ENCODE measurements at regions not wholly inside any gene's neighbourhood (a gene's known extent, or its start where the extent isn't known, plus 50 kb on each side); places are given as distances from the start of the nearest gene placed in this dataset.

GRCh38 chr18:37665346-37665745 lies 99.7 kb upstream of the CELF4 start:
- Histone ChIP-seq H3K27me3 (no peaks in the 10 kb centered on the region), H3K9me3 (ENCODE audit: low read depth) (no peaks in the 10 kb centered on the region), H3K36me3 (no peaks in the 10 kb centered on the region), H3K27ac (no peak overlapping the region), H3K4me1 (ENCODE audit: low read depth) (peaks cover 6% of the 10 kb centered on the region), H3K4me3 (no peak overlapping the region)
- no peak for TF ChIP-seq CTCF (IDR thresholded peaks at IDR 0.05; ENCODE audit: low read depth, low read length)
- no peak for DNase-seq (ENCODE audit: low read depth in 1 of 2, low spot score in 1 of 2)

- Histone ChIP-seq H3K27me3 (no peaks in the 10 kb centered on the region), H3K4me1 (ENCODE audit: low read depth) (peaks cover 6% of the 10 kb centered on the region), H3K36me3 (no peaks in the 10 kb centered on the region), H3K4me3 (no peak overlapping the region), H3K27ac (no peak overlapping the region), H3K9me3 (ENCODE audit: low read depth) (no peaks in the 10 kb centered on the region)
- DNase-seq (ENCODE audit: low read depth in 1 of 2, low spot score in 1 of 2), result no peak
- no peak for TF ChIP-seq CTCF (IDR thresholded peaks at IDR 0.05; ENCODE audit: low read depth, low read length)
Measured at GRCh38 chr18:37663446-37663845, 97.8 kb upstream of the CELF4 start.

- H3K27me3 ChIP-seq, result no peaks in the 10 kb centered on the region
- no peak for DNase-seq (ENCODE audit: low read depth in 1 of 2, low spot score in 1 of 2)
- no peak for TF ChIP-seq CTCF (IDR thresholded peaks at IDR 0.05; ENCODE audit: low read depth, low read length)
- H3K4me3 ChIP-seq, result no peak overlapping the region
- H3K36me3 ChIP-seq, result no peaks in the 10 kb centered on the region
- no peaks in the 10 kb centered on the region for H3K9me3 ChIP-seq (ENCODE audit: low read depth)
- H3K27ac ChIP-seq, result no peak overlapping the region
- peaks cover 6% of the 10 kb centered on the region for H3K4me1 ChIP-seq (ENCODE audit: low read depth)
Measured at GRCh38 chr18:37662546-37663339, 97.1 kb upstream of the CELF4 start.

- Histone ChIP-seq H3K9me3 (ENCODE audit: low read depth) (no peaks in the 10 kb centered on the region), H3K4me3 (no peak overlapping the region), H3K36me3 (no peaks in the 10 kb centered on the region), H3K27me3 (no peaks in the 10 kb centered on the region), H3K4me1 (ENCODE audit: low read depth) (peaks cover 6% of the 10 kb centered on the region), H3K27ac (no peak overlapping the region)
- TF ChIP-seq CTCF (IDR thresholded peaks at IDR 0.05; ENCODE audit: low read depth, low read length), result no peak
- no peak for DNase-seq (ENCODE audit: low read depth in 1 of 2, low spot score in 1 of 2)
Measured at GRCh38 chr18:37662099-37662498, 96.5 kb upstream of the CELF4 start.

GRCh38 chr18:37661478-37661877 lies 95.9 kb upstream of the CELF4 start:
- no peak for DNase-seq (ENCODE audit: low read depth in 1 of 2, low spot score in 1 of 2)
- H3K27ac ChIP-seq, result no peak overlapping the region
- TF ChIP-seq CTCF (IDR thresholded peaks at IDR 0.05; ENCODE audit: low read depth, low read length), result no peak
- H3K9me3 ChIP-seq (ENCODE audit: low read depth), result no peaks in the 10 kb centered on the region
- no peak overlapping the region for H3K4me3 ChIP-seq
- H3K27me3 ChIP-seq, result no peaks in the 10 kb centered on the region
- H3K4me1 ChIP-seq (ENCODE audit: low read depth), result peaks cover 6% of the 10 kb centered on the region
- H3K36me3 ChIP-seq, result no peaks in the 10 kb centered on the region

Data from cardiac muscle cell (in vitro differentiated cells and primary cell).